HG02970 (cell line): ENCODE measurements at regions not wholly inside any gene's neighbourhood (a gene's known extent, or its start where the extent isn't known, plus 50 kb on each side); places are given as distances from the start of the nearest gene placed in this dataset.
"Not testable (repeated sequence)": the region's sequence is repeated elsewhere in the genome, so short reads cannot be mapped to it uniquely, and the experiment has no call there.

Source experiments
- ATAC-seq: cut with Tn5 transposase; IDR thresholded peaks from one replicate; pipeline ENCODE4 v1.9.1; 2021; ENCODE audit warnings: mild to moderate bottlenecking, moderate library complexity, moderate number of reproducible peaks; ENCODE audit not compliant: unreplicated experiment, low FRiP score

GRCh38 chr4:26199596-26199995 is 121.2 kb upstream of the RBPJ start:
- ATAC-seq: no peak

GRCh38 chr4:26201120-26201519 is 119.7 kb upstream of the RBPJ start:
- ATAC-seq: no peak

- no peak for ATAC-seq
Observed at GRCh38 chr4:26204249-26204825, 116.5 kb upstream of the RBPJ start.

GRCh38 chr4:26204911-26205370 is 115.9 kb upstream of the RBPJ start:
- no peak for ATAC-seq

GRCh38 chr4:26206339-26206738 is 114.5 kb upstream of the RBPJ start:
- no peak for ATAC-seq

- ATAC-seq: no peak
Observed at GRCh38 chr4:26206999-26207398, 113.8 kb upstream of the RBPJ start.

GRCh38 chr4:26207631-26208030 is 113.2 kb upstream of the RBPJ start:
- ATAC-seq: no peak

GRCh38 chr4:26208237-26208994 is 112.4 kb upstream of the RBPJ start:
- ATAC-seq: no peak

- not testable (repeated sequence) for ATAC-seq
Observed at GRCh38 chr4:26209378-26209777, 111.4 kb upstream of the RBPJ start.

- ATAC-seq: no peak
Observed at GRCh38 chr4:26212528-26212927, 108.3 kb upstream of the RBPJ start.

GRCh38 chr4:26213317-26213716 is 107.5 kb upstream of the RBPJ start:
- ATAC-seq: no peak

- no peak for ATAC-seq
Observed at GRCh38 chr4:26214994-26215393, 105.8 kb upstream of the RBPJ start.

GRCh38 chr4:26215725-26216124 is 105.1 kb upstream of the RBPJ start:
- no peak for ATAC-seq

GRCh38 chr4:26217481-26217880 is 103.3 kb upstream of the RBPJ start:
- no peak for ATAC-seq

GRCh38 chr4:26217961-26218676 is 102.7 kb upstream of the RBPJ start:
- ATAC-seq: no peak

- ATAC-seq: no peak
Observed at GRCh38 chr4:26218677-26219605, 101.9 kb upstream of the RBPJ start.

- ATAC-seq: no peak
Observed at GRCh38 chr4:26220696-26221095, 100.1 kb upstream of the RBPJ start.

- ATAC-seq: no peak
Observed at GRCh38 chr4:26223155-26223554, 97.7 kb upstream of the RBPJ start.

GRCh38 chr4:26226629-26227376 is 94.0 kb upstream of the RBPJ start:
- no peak for ATAC-seq
